ENCODE measurements at regions not wholly inside any gene's neighbourhood (a gene's known extent, or its start where the extent isn't known, plus 50 kb on each side); places are given as distances from the start of the nearest gene placed in this dataset.

DNA sequence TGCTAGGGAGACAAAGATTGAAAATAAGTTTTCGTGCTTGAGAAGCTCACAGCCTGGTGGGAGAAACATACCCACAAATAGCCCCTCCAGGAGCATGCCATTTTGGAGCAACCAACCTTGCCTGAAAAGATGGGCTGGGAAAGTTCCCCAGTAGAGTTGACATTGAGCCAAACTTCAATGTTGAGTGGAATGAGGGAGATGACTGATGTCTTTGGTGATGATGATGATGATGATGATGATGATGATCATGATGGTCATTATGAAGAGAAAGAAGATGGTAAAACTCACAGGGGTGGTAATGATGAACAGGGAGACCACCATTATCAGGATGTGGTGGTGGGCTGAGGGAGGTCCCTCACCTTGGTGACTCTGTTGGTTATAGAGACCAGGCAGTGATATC, 50.1 kb upstream of the ADRA1D start:
- Histone ChIP-seq H3K36me3 (ENCODE audit: control insufficient read depth in 2 of 2, extremely low read depth in 1 of 2, insufficient read depth in 2 of 2, low read length in 2 of 2) (no peaks in the 10 kb centered on the region), H3K4me3 (replicated peaks in 1 of 3; ENCODE audit: insufficient read depth in 1 of 3, low read depth in 1 of 3, low read length in 3 of 3) (no peak overlapping the region), H3K4me1 (ENCODE audit: control insufficient read depth, extremely low read depth, insufficient read depth, low read length) (no peaks in the 10 kb centered on the region), H3K9me1 (replicated peaks; ENCODE audit: control insufficient read depth, extremely low read depth, insufficient read depth, low read length) (no peaks in the 10 kb centered on the region), H3K4me2 (ENCODE audit: insufficient read depth, low read length) (no peak overlapping the region), H3K79me2 (ENCODE audit: control insufficient read depth, insufficient read depth, low read length) (no peaks in the 10 kb centered on the region), H3K9me3 (replicated peaks; ENCODE audit: control insufficient read depth, insufficient read depth, low read length) (no peaks in the 10 kb centered on the region), H3K9ac (replicated peaks; ENCODE audit: extremely low read depth, insufficient read depth, low read length) (no peak overlapping the region), H3K27ac (ENCODE audit: insufficient read depth, low read depth, low read length) (no peak overlapping the region), H4K20me1 (replicated peaks; ENCODE audit: control insufficient read depth, extremely low read depth, insufficient read depth, low read length) (no peaks in the 10 kb centered on the region), H2AFZ (ENCODE audit: low read depth, low read length) (no peak overlapping the region), H3K27me3 (ENCODE audit: control insufficient read depth in 2 of 2, insufficient read depth in 2 of 2, low read length in 2 of 2) (peaks cover 3 to 9% of the 10 kb centered on the region in 2 experiments)
- CTCF ChIA-PET: no interaction called here
- POLR2A ChIA-PET: no interaction called here
- intact Hi-C loops (cut with micrococcal nuclease): no loop called here
- BruUV-seq (replicated peaks): no TSS peak
- TF ChIP-seq, protein P1, sequence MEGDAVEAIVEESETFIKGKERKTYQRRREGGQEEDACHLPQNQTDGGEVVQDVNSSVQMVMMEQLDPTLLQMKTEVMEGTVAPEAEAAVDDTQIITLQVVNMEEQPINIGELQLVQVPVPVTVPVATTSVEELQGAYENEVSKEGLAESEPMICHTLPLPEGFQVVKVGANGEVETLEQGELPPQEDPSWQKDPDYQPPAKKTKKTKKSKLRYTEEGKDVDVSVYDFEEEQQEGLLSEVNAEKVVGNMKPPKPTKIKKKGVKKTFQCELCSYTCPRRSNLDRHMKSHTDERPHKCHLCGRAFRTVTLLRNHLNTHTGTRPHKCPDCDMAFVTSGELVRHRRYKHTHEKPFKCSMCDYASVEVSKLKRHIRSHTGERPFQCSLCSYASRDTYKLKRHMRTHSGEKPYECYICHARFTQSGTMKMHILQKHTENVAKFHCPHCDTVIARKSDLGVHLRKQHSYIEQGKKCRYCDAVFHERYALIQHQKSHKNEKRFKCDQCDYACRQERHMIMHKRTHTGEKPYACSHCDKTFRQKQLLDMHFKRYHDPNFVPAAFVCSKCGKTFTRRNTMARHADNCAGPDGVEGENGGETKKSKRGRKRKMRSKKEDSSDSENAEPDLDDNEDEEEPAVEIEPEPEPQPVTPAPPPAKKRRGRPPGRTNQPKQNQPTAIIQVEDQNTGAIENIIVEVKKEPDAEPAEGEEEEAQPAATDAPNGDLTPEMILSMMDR (IDR thresholded peaks at IDR 0.05; ENCODE audit: extremely low read depth in 1 of 2, insufficient read depth in 1 of 2, low read depth in 1 of 2, low read length in 2 of 2): no peak
- no peak for TF ChIP-seq GATA2 (IDR thresholded peaks at IDR 0.05; ENCODE audit: insufficient read depth, insufficient read length, low read depth, low read length)
- no peak for TF ChIP-seq POLR2AphosphoS5 (IDR thresholded peaks at IDR 0.05; ENCODE audit: insufficient read depth, low read depth, low read length)
- no peak for TF ChIP-seq JUN (IDR thresholded peaks at IDR 0.05; ENCODE audit: borderline replicate concordance, insufficient read depth, insufficient read length, low read depth)
- TF ChIP-seq POLR2A (IDR thresholded peaks at IDR 0.05; ENCODE audit: low read depth, low read length): no peak
- no peak for TF ChIP-seq FOS (IDR thresholded peaks at IDR 0.05; ENCODE audit: borderline replicate concordance, insufficient read depth, low read length)
- no peak for TF ChIP-seq MAX (IDR thresholded peaks at IDR 0.05; ENCODE audit: insufficient read depth, insufficient read length)
- TF ChIP-seq MYC (IDR thresholded peaks at IDR 0.05; ENCODE audit: low read depth, low read length): no peak
- no peak for TF ChIP-seq EZH2 (IDR thresholded peaks at IDR 0.05; ENCODE audit: borderline replicate concordance, low read depth, low read length, severe bottlenecking)
- no peak for FAIRE-seq
- dilution Hi-C loops (cut with MboI; ENCODE audit: extremely low pct_ligation_motif_present, low sequenced_read_pairs): no loop called here
- no peak for DNase-seq (ENCODE audit: low read depth, low spot score)
